ENCODE measurements at regions not wholly inside any gene's neighbourhood (a gene's known extent, or its start where the extent isn't known, plus 50 kb on each side); places are given as distances from the start of the nearest gene placed in this dataset.

- peak; percentile 40 for DNase-seq
These were observed 833.8 kb downstream of the TRIB2 start for GRCh38 chr2:13550285-13551231.

GRCh38 chr2:13558368-13558767 is 841.6 kb downstream of the TRIB2 start:
- DNase-seq = peak; percentile 13

GRCh38 chr2:13560322-13560721 is 843.6 kb downstream of the TRIB2 start:
- DNase-seq = no peak

- DNase-seq = no peak
These were observed 855.7 kb downstream of the TRIB2 start for GRCh38 chr2:13572466-13572865.

- no peak for DNase-seq
These were observed 858.1 kb downstream of the TRIB2 start for GRCh38 chr2:13574831-13575230.

GRCh38 chr2:13576406-13577036 is 859.8 kb downstream of the TRIB2 start:
- DNase-seq = no peak

- DNase-seq = no peak
These were observed 861.8 kb downstream of the TRIB2 start for GRCh38 chr2:13578547-13578946.

- no peak for DNase-seq
These were observed 864.7 kb downstream of the TRIB2 start for GRCh38 chr2:13581471-13581870.

- no peak for DNase-seq
These were observed 866.9 kb downstream of the TRIB2 start for GRCh38 chr2:13583609-13584008.

GRCh38 chr2:13584020-13584419 is 867.3 kb downstream of the TRIB2 start:
- DNase-seq = no peak

GRCh38 chr2:13585732-13586131 is 869.0 kb downstream of the TRIB2 start:
- no peak for DNase-seq

GRCh38 chr2:13596233-13596632 is 879.5 kb downstream of the TRIB2 start:
- no peak for DNase-seq

GRCh38 chr2:13597176-13597575 is 880.4 kb downstream of the TRIB2 start:
- DNase-seq = no peak

- no peak for DNase-seq
These were observed 884.8 kb downstream of the TRIB2 start for GRCh38 chr2:13601506-13601905.

GRCh38 chr2:13604951-13605661 is 888.4 kb downstream of the TRIB2 start:
- DNase-seq = no peak

GRCh38 chr2:13607139-13607538 is 890.4 kb downstream of the TRIB2 start:
- DNase-seq = no peak

- no peak for DNase-seq
These were observed 895.2 kb downstream of the TRIB2 start for GRCh38 chr2:13611939-13612338.

- no peak for DNase-seq
These were observed 899.3 kb downstream of the TRIB2 start for GRCh38 chr2:13616059-13616458.

GRCh38 chr2:13616616-13617015 is 899.9 kb downstream of the TRIB2 start:
- no peak for DNase-seq

GRCh38 chr2:13628122-13628521 is 911.4 kb downstream of the TRIB2 start:
- DNase-seq = no peak

- DNase-seq = no peak
These were observed 921.4 kb downstream of the TRIB2 start for GRCh38 chr2:13638181-13638580.

- DNase-seq = no peak
These were observed 933.2 kb downstream of the TRIB2 start for GRCh38 chr2:13649918-13650317.

- DNase-seq = no peak
These were observed 933.9 kb downstream of the TRIB2 start for GRCh38 chr2:13650586-13651180.
